ENCODE measurements at regions not wholly inside any gene's neighbourhood (a gene's known extent, or its start where the extent isn't known, plus 50 kb on each side); places are given as distances from the start of the nearest gene placed in this dataset.

GRCh38 chr1:38456531-38456876 lies 403.1 kb downstream of the RRAGC start:
- TF ChIP-seq CTCF (conservative IDR thresholded peaks at IDR 0.05 in 1 of 2, IDR thresholded peaks at IDR 0.05 in 1 of 2; ENCODE audit: low read depth in 1 of 2, low read length in 2 of 2): no peak
- TF ChIP-seq EZH2 (IDR thresholded peaks at IDR 0.05; ENCODE audit: low read length, missing control alignments): no peak

Measured in fibroblast of lung (primary cell).